ENCODE measurements at regions not wholly inside any gene's neighbourhood (a gene's known extent, or its start where the extent isn't known, plus 50 kb on each side); places are given as distances from the start of the nearest gene placed in this dataset.
A peak's percentile ranks its signal among the peaks of the same experiment; 100 is the strongest.

DNA sequence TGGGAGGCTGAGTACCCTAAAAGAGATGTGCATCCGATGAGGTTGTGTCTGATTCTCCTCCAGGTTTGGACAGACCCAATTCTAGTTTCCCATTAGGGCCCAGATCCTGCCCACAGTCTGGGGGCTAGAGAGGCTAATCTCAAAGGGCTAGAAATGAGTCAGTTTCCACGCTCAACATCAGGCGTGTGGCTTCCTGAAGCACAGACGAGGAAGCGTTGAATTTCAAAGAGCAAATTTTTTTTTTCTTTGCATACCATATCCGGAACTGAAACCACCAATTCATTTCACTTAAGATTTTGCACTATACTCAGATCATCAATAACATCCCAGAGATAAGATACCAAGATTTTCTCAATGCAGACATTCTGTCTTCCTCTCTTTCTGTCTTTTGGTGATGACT, 173.8 kb upstream of the BCL6 start (continued):
- TF ChIP-seq ZBTB11 (CRISPR knock-in tag; IDR thresholded peaks at IDR 0.05): no peak
- TF ChIP-seq ZSCAN29 (IDR thresholded peaks at IDR 0.05): no peak
- peak; percentile 82 for TF ChIP-seq TCF7 (IDR thresholded peaks at IDR 0.05; ENCODE audit: borderline replicate concordance)
- TF ChIP-seq, protein P1, sequence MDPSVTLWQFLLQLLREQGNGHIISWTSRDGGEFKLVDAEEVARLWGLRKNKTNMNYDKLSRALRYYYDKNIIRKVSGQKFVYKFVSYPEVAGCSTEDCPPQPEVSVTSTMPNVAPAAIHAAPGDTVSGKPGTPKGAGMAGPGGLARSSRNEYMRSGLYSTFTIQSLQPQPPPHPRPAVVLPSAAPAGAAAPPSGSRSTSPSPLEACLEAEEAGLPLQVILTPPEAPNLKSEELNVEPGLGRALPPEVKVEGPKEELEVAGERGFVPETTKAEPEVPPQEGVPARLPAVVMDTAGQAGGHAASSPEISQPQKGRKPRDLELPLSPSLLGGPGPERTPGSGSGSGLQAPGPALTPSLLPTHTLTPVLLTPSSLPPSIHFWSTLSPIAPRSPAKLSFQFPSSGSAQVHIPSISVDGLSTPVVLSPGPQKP (IDR thresholded peaks at IDR 0.05; ENCODE audit: low read depth, low read length): no peak
- TF ChIP-seq SREBF2 (IDR thresholded peaks at IDR 0.05; ENCODE audit: low read length): no peak
- no peak for TF ChIP-seq ZNF24 (IDR thresholded peaks at IDR 0.05)
- TF ChIP-seq NR2C1 (IDR thresholded peaks at IDR 0.05): no peak
- TF ChIP-seq BHLHE40 (IDR thresholded peaks at IDR 0.05; ENCODE audit: borderline replicate concordance in 1 of 2, low read depth in 2 of 2, low read length in 1 of 2): peak in 1 of 2 experiments; percentile 44; a peak in 2 of 4 replicates
- no peak for TF ChIP-seq NFYB (IDR thresholded peaks at IDR 0.05; ENCODE audit: insufficient read depth, low read depth, low read length)
- TF ChIP-seq EED (IDR thresholded peaks at IDR 0.05; ENCODE audit: low read depth): peak; percentile 87
- peak; percentile 74 for TF ChIP-seq MTA2 (IDR thresholded peaks at IDR 0.05; ENCODE audit: low read depth)
- no peak for TF ChIP-seq RCOR1 (conservative IDR thresholded peaks at IDR 0.05; ENCODE audit: low read depth, low read length)
- peak; percentile 51; the same call in 1 of the 2 replicates for TF ChIP-seq CREM (IDR thresholded peaks at IDR 0.05; ENCODE audit: low read depth)
- peak; percentile 75 for TF ChIP-seq ZNF384 (IDR thresholded peaks at IDR 0.05; ENCODE audit: borderline replicate concordance, low read depth, low read length)
- no peak for TF ChIP-seq KAT2A (conservative IDR thresholded peaks at IDR 0.05; ENCODE audit: control insufficient read depth, low read depth, low read length)
- TF ChIP-seq ZBED1 (IDR thresholded peaks at IDR 0.05; ENCODE audit: borderline replicate concordance): peak; percentile 69; the same call in 1 of the 2 replicates
- TF ChIP-seq, protein P2, sequence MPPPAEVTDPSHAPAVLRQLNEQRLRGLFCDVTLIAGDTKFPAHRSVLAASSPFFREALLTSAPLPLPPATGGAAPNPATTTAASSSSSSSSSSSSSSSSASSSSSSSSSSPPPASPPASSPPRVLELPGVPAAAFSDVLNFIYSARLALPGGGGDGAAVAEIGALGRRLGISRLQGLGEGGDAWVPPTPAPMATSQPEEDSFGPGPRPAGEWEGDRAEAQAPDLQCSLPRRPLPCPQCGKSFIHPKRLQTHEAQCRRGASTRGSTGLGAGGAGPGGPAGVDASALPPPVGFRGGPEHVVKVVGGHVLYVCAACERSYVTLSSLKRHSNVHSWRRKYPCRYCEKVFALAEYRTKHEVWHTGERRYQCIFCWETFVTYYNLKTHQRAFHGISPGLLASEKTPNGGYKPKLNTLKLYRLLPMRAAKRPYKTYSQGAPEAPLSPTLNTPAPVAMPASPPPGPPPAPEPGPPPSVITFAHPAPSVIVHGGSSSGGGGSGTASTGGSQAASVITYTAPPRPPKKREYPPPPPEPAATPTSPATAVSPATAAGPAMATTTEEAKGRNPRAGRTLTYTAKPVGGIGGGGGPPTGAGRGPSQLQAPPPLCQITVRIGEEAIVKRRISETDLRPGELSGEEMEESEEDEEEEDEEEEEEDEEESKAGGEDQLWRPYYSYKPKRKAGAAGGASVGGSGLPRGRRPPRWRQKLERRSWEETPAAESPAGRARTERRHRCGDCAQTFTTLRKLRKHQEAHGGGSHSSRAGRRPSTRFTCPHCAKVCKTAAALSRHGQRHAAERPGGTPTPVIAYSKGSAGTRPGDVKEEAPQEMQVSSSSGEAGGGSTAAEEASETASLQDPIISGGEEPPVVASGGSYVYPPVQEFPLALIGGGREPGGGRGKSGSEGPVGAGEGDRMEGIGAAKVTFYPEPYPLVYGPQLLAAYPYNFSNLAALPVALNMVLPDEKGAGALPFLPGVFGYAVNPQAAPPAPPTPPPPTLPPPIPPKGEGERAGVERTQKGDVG (CRISPR knock-in tag; IDR thresholded peaks at IDR 0.05): no peak
- no peak for TF ChIP-seq YY1 (IDR thresholded peaks at IDR 0.05; ENCODE audit: low read depth, low read length)
- TF ChIP-seq BCL11A (IDR thresholded peaks at IDR 0.05; ENCODE audit: low read depth, low read length): peak; percentile 76
- TF ChIP-seq, protein P3, sequence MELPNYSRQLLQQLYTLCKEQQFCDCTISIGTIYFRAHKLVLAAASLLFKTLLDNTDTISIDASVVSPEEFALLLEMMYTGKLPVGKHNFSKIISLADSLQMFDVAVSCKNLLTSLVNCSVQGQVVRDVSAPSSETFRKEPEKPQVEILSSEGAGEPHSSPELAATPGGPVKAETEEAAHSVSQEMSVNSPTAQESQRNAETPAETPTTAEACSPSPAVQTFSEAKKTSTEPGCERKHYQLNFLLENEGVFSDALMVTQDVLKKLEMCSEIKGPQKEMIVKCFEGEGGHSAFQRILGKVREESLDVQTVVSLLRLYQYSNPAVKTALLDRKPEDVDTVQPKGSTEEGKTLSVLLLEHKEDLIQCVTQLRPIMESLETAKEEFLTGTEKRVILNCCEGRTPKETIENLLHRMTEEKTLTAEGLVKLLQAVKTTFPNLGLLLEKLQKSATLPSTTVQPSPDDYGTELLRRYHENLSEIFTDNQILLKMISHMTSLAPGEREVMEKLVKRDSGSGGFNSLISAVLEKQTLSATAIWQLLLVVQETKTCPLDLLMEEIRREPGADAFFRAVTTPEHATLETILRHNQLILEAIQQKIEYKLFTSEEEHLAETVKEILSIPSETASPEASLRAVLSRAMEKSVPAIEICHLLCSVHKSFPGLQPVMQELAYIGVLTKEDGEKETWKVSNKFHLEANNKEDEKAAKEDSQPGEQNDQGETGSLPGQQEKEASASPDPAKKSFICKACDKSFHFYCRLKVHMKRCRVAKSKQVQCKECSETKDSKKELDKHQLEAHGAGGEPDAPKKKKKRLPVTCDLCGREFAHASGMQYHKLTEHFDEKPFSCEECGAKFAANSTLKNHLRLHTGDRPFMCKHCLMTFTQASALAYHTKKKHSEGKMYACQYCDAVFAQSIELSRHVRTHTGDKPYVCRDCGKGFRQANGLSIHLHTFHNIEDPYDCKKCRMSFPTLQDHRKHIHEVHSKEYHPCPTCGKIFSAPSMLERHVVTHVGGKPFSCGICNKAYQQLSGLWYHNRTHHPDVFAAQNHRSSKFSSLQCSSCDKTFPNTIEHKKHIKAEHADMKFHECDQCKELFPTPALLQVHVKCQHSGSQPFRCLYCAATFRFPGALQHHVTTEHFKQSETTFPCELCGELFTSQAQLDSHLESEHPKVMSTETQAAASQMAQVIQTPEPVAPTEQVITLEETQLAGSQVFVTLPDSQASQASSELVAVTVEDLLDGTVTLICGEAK (IDR thresholded peaks at IDR 0.05; ENCODE audit: borderline replicate concordance): no peak
- no peak for TF ChIP-seq KLF5 (IDR thresholded peaks at IDR 0.05; ENCODE audit: partially characterized antibody)
